Small intestine (tissue), 7 donors: ENCODE measurements at regions not wholly inside any gene's neighbourhood (a gene's known extent, or its start where the extent isn't known, plus 50 kb on each side); places are given as distances from the start of the nearest gene placed in this dataset.

Source experiments
- DNase-seq, 2 donors: peaks; one replicate each; pipeline versions ENCODE4 v3.0.0 to v3.0.0-alpha.2; 2013
- FAIRE-seq: peaks from 2 replicates; lab custom pipeline; 2012; peaks lifted over from hg19 to GRCh38; lab: Jason Lieb, UNC
- H3K27ac ChIP-seq, 3 donors: one replicate each; pipeline ENCODE4 v1.5.1; 2013; ENCODE audit warnings: low read length in 2 of 3, mild to moderate bottlenecking in 2 of 3, control low read depth in 1 of 3, inconsistent platforms in 1 of 3, low read depth in 1 of 3, moderate library complexity in 1 of 3
- H3K27me3 ChIP-seq, 3 donors: one replicate each; pipeline ENCODE4 v1.6.1; 2013; ENCODE audit warnings: low read length in 3 of 3, inconsistent platforms in 1 of 3; ENCODE audit not compliant: control insufficient read depth in 3 of 3, insufficient read depth in 3 of 3
- H3K36me3 ChIP-seq, 3 donors: one replicate each; pipeline ENCODE4 v1.6.1; 2013; ENCODE audit warnings: low read length in 3 of 3, inconsistent platforms in 1 of 3, low read depth in 1 of 3, mild to moderate bottlenecking in 1 of 3, moderate library complexity in 1 of 3; ENCODE audit not compliant: control insufficient read depth in 3 of 3, insufficient read depth in 2 of 3
- H3K4me1 ChIP-seq, 3 donors: one replicate each; pipeline ENCODE4 v1.6.1; 2013; ENCODE audit warnings: low read length in 2 of 3, inconsistent platforms in 1 of 3, low read depth in 1 of 3, mild to moderate bottlenecking in 1 of 3, moderate library complexity in 1 of 3; ENCODE audit not compliant: control insufficient read depth in 3 of 3, insufficient read depth in 2 of 3
- H3K4me3 ChIP-seq, 3 donors: one replicate each; pipeline ENCODE4 v1.5.1; 2013; ENCODE audit warnings: low read length in 3 of 3, control low read depth in 1 of 3, inconsistent platforms in 1 of 3, low read depth in 1 of 3, mild to moderate bottlenecking in 1 of 3, moderate library complexity in 1 of 3
- H3K9me3 ChIP-seq, 2 donors: one replicate each; pipeline ENCODE4 v1.6.1; 2013; ENCODE audit warnings: low read depth in 1 of 2, low read length in 1 of 2; ENCODE audit not compliant: control insufficient read depth in 2 of 2, insufficient read depth in 1 of 2
- WGBS, 3 donors: extraction: QIAGEN DNeasy Blood & Tissue Kit; methylation state at CpG; one replicate each; pipeline ENCODE4 v1.1.7; 2013; 5-methylcytosine and 5-hydroxymethylcytosine counted together
- donor health status: healthy with polysubstance abuse.
- donor health status: control.
- donor health status: control.
- donor health status: Bipolar disorder and iron deficiency.
- donor health status: healthy.

GRCh38 chr11:116171271-116172140, 601.3 kb downstream of the BUD13 start:
- WGBS, 3 donors = 78 to 84% (median 80%) methylated on average over 10 of the region's 10 CpGs
- Histone ChIP-seq H3K4me1 (no peaks in the 10 kb centered on the region), H3K9me3 (no peaks in the 10 kb centered on the region), H3K27me3 (peaks cover 0 to 3% (median 0%) of the 10 kb centered on the region in 3 donors), H3K4me3 (no peak overlapping the region), H3K27ac (no peak overlapping the region), H3K36me3 (no peaks in the 10 kb centered on the region)
- DNase-seq (no peak), FAIRE-seq (no peak)

GRCh38 chr11:116170526-116171120, 602.2 kb downstream of the BUD13 start:
- H3K4me1 ChIP-seq = no peaks in the 10 kb centered on the region
- peaks cover 0 to 3% (median 0%) of the 10 kb centered on the region in 3 donors for H3K27me3 ChIP-seq
- WGBS, 3 donors = 18 to 47% (median 35%) methylated on average over 8 of the region's 8 CpGs
- no peak overlapping the region for H3K4me3 ChIP-seq
- H3K27ac ChIP-seq = no peak overlapping the region
- no peaks in the 10 kb centered on the region for H3K36me3 ChIP-seq
- no peaks in the 10 kb centered on the region for H3K9me3 ChIP-seq
- FAIRE-seq (no peak), DNase-seq (peak; percentile 38 to 44)

GRCh38 chr11:116169776-116170175, 603.0 kb downstream of the BUD13 start:
- 86 to 92% (median 87%) methylated on average over 2 of the region's 2 CpGs for WGBS, 3 donors
- H3K4me3 ChIP-seq = no peak overlapping the region
- no peak overlapping the region for H3K27ac ChIP-seq
- no peaks in the 10 kb centered on the region for H3K36me3 ChIP-seq
- FAIRE-seq (no peak), DNase-seq (no peak)
- H3K27me3 ChIP-seq = peaks cover 0 to 3% (median 0%) of the 10 kb centered on the region in 3 donors
- no peaks in the 10 kb centered on the region for H3K9me3 ChIP-seq
- no peaks in the 10 kb centered on the region for H3K4me1 ChIP-seq

GRCh38 chr11:116168459-116168787, 604.4 kb downstream of the BUD13 start:
- Histone ChIP-seq H3K27ac (no peak overlapping the region), H3K36me3 (no peaks in the 10 kb centered on the region), H3K9me3 (no peaks in the 10 kb centered on the region), H3K4me1 (no peaks in the 10 kb centered on the region), H3K27me3 (peaks cover 0 to under 1% (median 0%) of the 10 kb centered on the region in 3 donors), H3K4me3 (no peak overlapping the region)
- no peak for FAIRE-seq
- 63 to 80% (median 77%) methylated on average over 4 of the region's 4 CpGs for WGBS, 3 donors
- DNase-seq = no peak

- Histone ChIP-seq H3K36me3 (no peaks in the 10 kb centered on the region), H3K27ac (no peak overlapping the region), H3K4me3 (no peak overlapping the region), H3K9me3 (no peaks in the 10 kb centered on the region), H3K4me1 (no peaks in the 10 kb centered on the region), H3K27me3 (peaks cover 0 to 4% (median 0%) of the 10 kb centered on the region in 3 donors)
- DNase-seq (no peak), FAIRE-seq (no peak)
- WGBS, 3 donors = 74 to 91% (median 87%) methylated on average over 8 to 9 of the region's 9 CpGs
These were observed 604.9 kb downstream of the BUD13 start for GRCh38 chr11:116167706-116168458.

GRCh38 chr11:116166573-116167465, 606.0 kb downstream of the BUD13 start:
- FAIRE-seq = no peak
- Histone ChIP-seq H3K4me3 (no peak overlapping the region), H3K9me3 (no peaks in the 10 kb centered on the region), H3K4me1 (no peaks in the 10 kb centered on the region), H3K27ac (no peak overlapping the region), H3K27me3 (peaks cover 0 to 12% (median 0%) of the 10 kb centered on the region in 3 donors), H3K36me3 (no peaks in the 10 kb centered on the region)
- DNase-seq = no peak
- 60 to 80% (median 67%) methylated on average over 9 of the region's 9 CpGs for WGBS, 3 donors

- Histone ChIP-seq H3K27ac (no peak overlapping the region), H3K9me3 (no peaks in the 10 kb centered on the region), H3K4me1 (no peaks in the 10 kb centered on the region), H3K36me3 (no peaks in the 10 kb centered on the region), H3K27me3 (peaks cover 0 to 12% (median 0%) of the 10 kb centered on the region in 3 donors), H3K4me3 (no peak overlapping the region)
- FAIRE-seq (no peak), DNase-seq (no peak)
- WGBS, 3 donors = 70 to 78% (median 78%) methylated on average over 5 of the region's 5 CpGs
These were observed 607.9 kb downstream of the BUD13 start for GRCh38 chr11:116164843-116165242.
